ENCODE measurements at regions not wholly inside any gene's neighbourhood (a gene's known extent, or its start where the extent isn't known, plus 50 kb on each side); places are given as distances from the start of the nearest gene placed in this dataset.

- TF ChIP-seq CTCF (IDR thresholded peaks at IDR 0.05; ENCODE audit: low read length) (no peak), EZH2 (IDR thresholded peaks at IDR 0.05; ENCODE audit: borderline replicate concordance, low read length) (no peak)
These were observed 639.6 kb upstream of the CBLB start for GRCh38 chr3:106508331-106508893.

All from OCI-LY1 (cell line).